Keratinocyte (primary cell): ENCODE measurements at regions not wholly inside any gene's neighbourhood (a gene's known extent, or its start where the extent isn't known, plus 50 kb on each side); places are given as distances from the start of the nearest gene placed in this dataset.

Experiments
- DNase-seq: peaks from one replicate; pipeline ENCODE4 v3.0.0-alpha.2; 2011; ENCODE audit warnings: low read depth, missing footprints, low spot score
- FAIRE-seq: peaks from 2 replicates; lab custom pipeline; 2011; peaks lifted over from hg19 to GRCh38; lab: Jason Lieb, UNC
- H2AFZ ChIP-seq: 2 replicates; pipeline ENCODE4 v1.6.0; 2012; ENCODE audit warnings: low read length, control low read depth, inconsistent platforms; ENCODE audit not compliant: control insufficient read depth
- H3K27ac ChIP-seq: 2 replicates; pipeline ENCODE4 v1.5.1; 2011; ENCODE audit warnings: low read length; ENCODE audit not compliant: control insufficient read depth, insufficient read depth
- H3K27me3 ChIP-seq: 3 replicates; pipeline ENCODE4 v1.6.0; 2011; ENCODE audit warnings: low read length; ENCODE audit not compliant: control insufficient read depth, insufficient read depth; ENCODE audit errors: extremely low read depth
- H3K36me3 ChIP-seq, 2 experiments: 2 replicates in 1 of 2; 3 replicates in 1 of 2; pipeline ENCODE4 v1.5.1; 2011; ENCODE audit warnings: low read length in 2 of 2, mild to moderate bottlenecking in 1 of 2; ENCODE audit not compliant: control insufficient read depth in 2 of 2, insufficient read depth in 2 of 2; ENCODE audit errors: extremely low read depth in 1 of 2
- H3K4me1 ChIP-seq: 3 replicates; pipeline ENCODE4 v1.5.1; 2011; ENCODE audit warnings: low read length; ENCODE audit not compliant: control insufficient read depth, insufficient read depth; ENCODE audit errors: extremely low read depth
- H3K4me2 ChIP-seq: 3 replicates; pipeline ENCODE4 v1.6.0; 2011; ENCODE audit warnings: low read depth, low read length; ENCODE audit not compliant: control insufficient read depth, insufficient read depth; ENCODE audit errors: extremely low read depth
- H3K4me3 ChIP-seq, 3 experiments: fragments of 200-600 bp in 1 of 3; sonication (generic) in 1 of 3; 2 replicates in 2 of 3; 3 replicates in 1 of 3; pipeline ENCODE4 v1.5.1; 2011 to 2016; ENCODE audit warnings: low read length in 3 of 3, mild to moderate bottlenecking in 3 of 3, control low read depth in 2 of 3, inconsistent platforms in 1 of 3, low read depth in 1 of 3, mixed read lengths in 1 of 3, mixed run types in 1 of 3, moderate library complexity in 1 of 3; ENCODE audit not compliant: control insufficient read depth in 2 of 3, insufficient read depth in 2 of 3; ENCODE audit errors: extremely low read depth in 1 of 3
- H3K79me2 ChIP-seq: 2 replicates; pipeline ENCODE4 v1.6.0; 2012; ENCODE audit warnings: low read length; ENCODE audit not compliant: control insufficient read depth, insufficient read depth
- H3K9ac ChIP-seq: 3 replicates; pipeline ENCODE4 v1.6.0; 2011; ENCODE audit warnings: low read length; ENCODE audit not compliant: control insufficient read depth, insufficient read depth; ENCODE audit errors: extremely low read depth
- H3K9me1 ChIP-seq: 3 replicates; pipeline ENCODE4 v1.6.0; 2011; ENCODE audit warnings: low read length; ENCODE audit not compliant: control insufficient read depth, insufficient read depth; ENCODE audit errors: extremely low read depth
- H3K9me3 ChIP-seq: 2 replicates; pipeline ENCODE4 v1.5.1; 2012; ENCODE audit warnings: low read depth, low read length; ENCODE audit not compliant: control insufficient read depth
- H4K20me1 ChIP-seq: 3 replicates; pipeline ENCODE4 v1.6.0; 2011; ENCODE audit warnings: low read length; ENCODE audit not compliant: control insufficient read depth, insufficient read depth; ENCODE audit errors: extremely low read depth
- EZH2 ChIP-seq: IDR thresholded peaks from one replicate; pipeline ENCODE4 v1.6.1; 2012; ENCODE audit warnings: inconsistent platforms, mild to moderate bottlenecking, low read length, moderate library complexity
- dilution Hi-C: fragments of 300-500 bp; cut with MboI; formaldehyde crosslinking; loops from one replicate; pipeline ENCODE4 v1.7.0; 2020; ENCODE audit warnings: low sequenced_read_pairs; ENCODE audit not compliant: extremely low pct_ligation_motif_present
- TF ChIP-seq, protein P1 (sequence below), 3 experiments: IDR thresholded peaks in 1 of 3; conservative IDR thresholded peaks in 1 of 3; optimal IDR thresholded peaks in 1 of 3; 2 replicates in 2 of 3; 3 replicates in 1 of 3; pipeline versions ENCODE3 to v1.5.1; 2011; ENCODE audit warnings: low read length in 3 of 3, mild to moderate bottlenecking in 3 of 3, moderate library complexity in 2 of 3, control low read depth in 1 of 3, inconsistent platforms in 1 of 3; ENCODE audit not compliant: insufficient read depth in 2 of 3; ENCODE audit errors: extremely low read depth in 1 of 3

DNA sequence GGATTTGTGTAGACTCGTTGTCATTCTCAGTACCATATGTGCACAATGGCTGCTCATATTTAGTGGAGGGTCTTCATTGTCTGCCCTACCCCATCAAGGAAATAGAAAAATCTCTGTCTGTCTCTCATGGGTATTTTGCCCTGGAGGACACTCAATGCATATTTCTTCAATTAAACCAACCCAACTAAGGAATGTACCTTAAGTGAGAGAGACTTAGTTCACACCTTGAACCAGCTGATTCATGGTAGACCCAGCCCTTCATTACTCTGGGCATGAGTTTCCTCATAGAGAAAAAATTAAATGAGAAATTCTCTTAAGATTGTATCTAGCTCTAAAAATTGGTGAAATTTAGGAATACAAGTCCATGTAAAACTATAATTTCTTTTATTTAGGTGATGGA lies 107.1 kb upstream of the PLEKHG7 start:
- Histone ChIP-seq H3K4me1 (peaks cover 46% of the 10 kb centered on the region), H3K4me2 (no peak overlapping the region), H3K27ac (peak overlapping the region; percentile 69), H4K20me1 (no peaks in the 10 kb centered on the region), H3K9me3 (peaks cover 3% of the 10 kb centered on the region), H3K9ac (no peak overlapping the region), H3K79me2 (no peaks in the 10 kb centered on the region), H3K4me3 (no peak overlapping the region), H2AFZ (no peak overlapping the region), H3K36me3 (no peaks in the 10 kb centered on the region), H3K27me3 (no peaks in the 10 kb centered on the region), H3K9me1 (no peaks in the 10 kb centered on the region)
- DNase-seq (no peak), FAIRE-seq (no peak)
- dilution Hi-C loops: no loop called here
- TF ChIP-seq EZH2: no peak
- TF ChIP-seq, protein P1, sequence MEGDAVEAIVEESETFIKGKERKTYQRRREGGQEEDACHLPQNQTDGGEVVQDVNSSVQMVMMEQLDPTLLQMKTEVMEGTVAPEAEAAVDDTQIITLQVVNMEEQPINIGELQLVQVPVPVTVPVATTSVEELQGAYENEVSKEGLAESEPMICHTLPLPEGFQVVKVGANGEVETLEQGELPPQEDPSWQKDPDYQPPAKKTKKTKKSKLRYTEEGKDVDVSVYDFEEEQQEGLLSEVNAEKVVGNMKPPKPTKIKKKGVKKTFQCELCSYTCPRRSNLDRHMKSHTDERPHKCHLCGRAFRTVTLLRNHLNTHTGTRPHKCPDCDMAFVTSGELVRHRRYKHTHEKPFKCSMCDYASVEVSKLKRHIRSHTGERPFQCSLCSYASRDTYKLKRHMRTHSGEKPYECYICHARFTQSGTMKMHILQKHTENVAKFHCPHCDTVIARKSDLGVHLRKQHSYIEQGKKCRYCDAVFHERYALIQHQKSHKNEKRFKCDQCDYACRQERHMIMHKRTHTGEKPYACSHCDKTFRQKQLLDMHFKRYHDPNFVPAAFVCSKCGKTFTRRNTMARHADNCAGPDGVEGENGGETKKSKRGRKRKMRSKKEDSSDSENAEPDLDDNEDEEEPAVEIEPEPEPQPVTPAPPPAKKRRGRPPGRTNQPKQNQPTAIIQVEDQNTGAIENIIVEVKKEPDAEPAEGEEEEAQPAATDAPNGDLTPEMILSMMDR (optimal IDR thresholded peaks at IDR 0.05 in 1 of 3, IDR thresholded peaks at IDR 0.05 in 1 of 3, conservative IDR thresholded peaks at IDR 0.05 in 1 of 3; ENCODE audit: extremely low read depth in 1 of 3, insufficient read depth in 2 of 3, low read length in 3 of 3): no peak

GRCh38 chr12:92593734-92594402 lies 108.9 kb upstream of the PLEKHG7 start:
- peak; percentile 91 for FAIRE-seq
- dilution Hi-C loops: no loop called here
- peak overlapping the region; percentile 57 for H3K9ac ChIP-seq

More at GRCh38 chr12:92593734-92594402, 108.9 kb upstream of the PLEKHG7 start:
- peak overlapping the region; percentile 33 for H3K4me2 ChIP-seq
- no peaks in the 10 kb centered on the region for H3K27me3 ChIP-seq
- H3K4me1 ChIP-seq: peaks cover 46% of the 10 kb centered on the region
- peak; percentile 98 for DNase-seq
- H3K9me3 ChIP-seq: no peaks in the 10 kb centered on the region
- H4K20me1 ChIP-seq: no peaks in the 10 kb centered on the region
- TF ChIP-seq, protein P1 (optimal IDR thresholded peaks at IDR 0.05 in 1 of 3, IDR thresholded peaks at IDR 0.05 in 1 of 3, conservative IDR thresholded peaks at IDR 0.05 in 1 of 3; ENCODE audit: extremely low read depth in 1 of 3, insufficient read depth in 2 of 3, low read length in 3 of 3): no peak
- no peak for TF ChIP-seq EZH2
- peak overlapping the region; percentile 69 for H3K27ac ChIP-seq
- no peaks in the 10 kb centered on the region for H3K79me2 ChIP-seq
- H3K36me3 ChIP-seq: no peaks in the 10 kb centered on the region
- no peak overlapping the region for H3K4me3 ChIP-seq
- no peaks in the 10 kb centered on the region for H3K9me1 ChIP-seq
- no peak overlapping the region for H2AFZ ChIP-seq
